WTC11 (cell line): ENCODE measurements at regions not wholly inside any gene's neighbourhood (a gene's known extent, or its start where the extent isn't known, plus 50 kb on each side); places are given as distances from the start of the nearest gene placed in this dataset.

Experiments
- ATAC-seq: fragments of 200-7000 bp; cut with Tn5 transposase; 2 replicates; pipeline ENCODE4 v1.10.0; 2021; ENCODE audit warnings: mild to moderate bottlenecking, moderate library complexity
- CTCF ChIA-PET: fragments of 300-600 bp; sonication (Branson Sonifier 250); formaldehyde crosslinking; loops from one replicate; lab custom pipeline; 2021; ENCODE audit warnings: antibody characterized with exemption; lab: Charles Lee
- POLR2A ChIA-PET: fragments of 350-600 bp; sonication (Branson Sonifier 250); formaldehyde crosslinking; loops from one replicate; lab custom pipeline; 2021; ENCODE audit warnings: antibody characterized with exemption; lab: Charles Lee
- DNase-seq: peaks from one replicate; pipeline ENCODE4 v3.0.0; 2021; ENCODE audit warnings: low spot score
- H3K27ac Mint-ChIP-seq: 2 replicates; pipeline ENCODE4 v1.8.0; 2021; ENCODE audit warnings: mixed read lengths
- H3K27me3 Mint-ChIP-seq: 2 replicates; pipeline ENCODE4 v1.8.0; 2021; ENCODE audit warnings: low read depth, mild to moderate bottlenecking, moderate library complexity, mixed read lengths
- H3K36me3 Mint-ChIP-seq: 2 replicates; pipeline ENCODE4 v1.8.0; 2021; ENCODE audit warnings: mixed read lengths
- H3K4me1 Mint-ChIP-seq: 2 replicates; pipeline ENCODE4 v1.8.0; 2022; ENCODE audit warnings: mixed read lengths
- H3K4me3 Mint-ChIP-seq: 2 replicates; pipeline ENCODE4 v1.8.0; 2021; ENCODE audit warnings: mild to moderate bottlenecking, moderate library complexity, mixed read lengths
- H3K9me3 Mint-ChIP-seq: 2 replicates; pipeline ENCODE4 v1.8.0; 2021; ENCODE audit warnings: mixed read lengths
- CBFB ChIP-seq: sonication (generic); formaldehyde crosslinking; IDR thresholded peaks from 2 replicates; pipeline ENCODE4 v1.8.1; 2022; ENCODE audit warnings: mild to moderate bottlenecking, low read depth, missing genetic modification reagents
- CREM ChIP-seq: sonication (generic); formaldehyde crosslinking; IDR thresholded peaks from 2 replicates; pipeline ENCODE4 v1.8.1; 2022; ENCODE audit warnings: mild to moderate bottlenecking, missing genetic modification reagents, moderate library complexity
- E2F5 ChIP-seq: sonication (generic); formaldehyde crosslinking; IDR thresholded peaks from 2 replicates; pipeline ENCODE4 v1.8.1; 2022; ENCODE audit warnings: mild to moderate bottlenecking, moderate library complexity, missing genetic modification reagents
- FOXK1 ChIP-seq: sonication (generic); formaldehyde crosslinking; IDR thresholded peaks from 2 replicates; pipeline ENCODE4 v1.8.0; 2022; ENCODE audit warnings: mild to moderate bottlenecking, moderate library complexity, missing genetic modification reagents
- GRHL2 ChIP-seq: fragments of 250-450 bp; sonication (Bioruptor Pico); IDR thresholded peaks from 2 replicates; pipeline ENCODE4 v1.8.0; 2022; ENCODE audit warnings: mild to moderate bottlenecking, moderate library complexity; ENCODE audit not compliant: insufficient replicate concordance, severe bottlenecking
- GTF2I ChIP-seq: fragments of 250-450 bp; sonication (Bioruptor Pico); conservative IDR thresholded peaks from 2 replicates; pipeline ENCODE4 v1.4.0; 2021; ENCODE audit warnings: mild to moderate bottlenecking
- TEAD1 ChIP-seq: sonication (generic); formaldehyde crosslinking; IDR thresholded peaks from 2 replicates; pipeline ENCODE4 v1.8.0; 2022; ENCODE audit warnings: mild to moderate bottlenecking, missing genetic modification reagents
- USF2 ChIP-seq: sonication (generic); formaldehyde crosslinking; IDR thresholded peaks from 2 replicates; pipeline ENCODE4 v1.8.1; 2023; ENCODE audit warnings: mild to moderate bottlenecking, missing genetic modification reagents, moderate library complexity
- ZBTB21 ChIP-seq: sonication (generic); formaldehyde crosslinking; IDR thresholded peaks from 2 replicates; pipeline ENCODE4 v1.8.1; 2023; ENCODE audit warnings: mild to moderate bottlenecking, missing genetic modification reagents, borderline replicate concordance
- ZNF317 ChIP-seq: sonication (generic); formaldehyde crosslinking; IDR thresholded peaks from 2 replicates; pipeline ENCODE4 v1.8.1; 2023; ENCODE audit warnings: low read depth, mild to moderate bottlenecking, moderate library complexity, missing genetic modification reagents, borderline replicate concordance
- ZNF396 ChIP-seq: fragments of 250-450 bp; sonication (Bioruptor Pico); IDR thresholded peaks from 2 replicates; pipeline ENCODE4 v1.8.0; 2021; ENCODE audit warnings: mild to moderate bottlenecking, moderate library complexity, borderline replicate concordance
- ZNF423 ChIP-seq: fragments of 250-450 bp; sonication (Bioruptor Pico); IDR thresholded peaks from 2 replicates; pipeline ENCODE4 v2.1.2; 2022; ENCODE audit warnings: mild to moderate bottlenecking, moderate library complexity
- TF ChIP-seq, protein P1 (sequence below): sonication (generic); formaldehyde crosslinking; IDR thresholded peaks from 2 replicates; pipeline ENCODE4 v1.8.1; 2023; ENCODE audit warnings: mild to moderate bottlenecking, missing genetic modification reagents, borderline replicate concordance
- TF ChIP-seq, protein P2 (sequence below): fragments of 250-450 bp; sonication (Bioruptor Pico); IDR thresholded peaks from 2 replicates; pipeline ENCODE4 v1.8.0; 2021; ENCODE audit warnings: mild to moderate bottlenecking
- TF ChIP-seq, protein P3 (sequence below): sonication (generic); formaldehyde crosslinking; IDR thresholded peaks from 2 replicates; pipeline ENCODE4 v1.8.1; 2022; ENCODE audit warnings: missing genetic modification reagents, borderline replicate concordance
- TF ChIP-seq, protein P4 (sequence below): sonication (generic); formaldehyde crosslinking; IDR thresholded peaks from 2 replicates; pipeline ENCODE4 v1.8.1; 2023; ENCODE audit warnings: mild to moderate bottlenecking, missing genetic modification reagents
- TF ChIP-seq, protein P5 (sequence below): sonication (generic); formaldehyde crosslinking; IDR thresholded peaks from 2 replicates; pipeline ENCODE4 v1.8.1; 2023; ENCODE audit warnings: mild to moderate bottlenecking, missing genetic modification reagents, moderate library complexity

DNA sequence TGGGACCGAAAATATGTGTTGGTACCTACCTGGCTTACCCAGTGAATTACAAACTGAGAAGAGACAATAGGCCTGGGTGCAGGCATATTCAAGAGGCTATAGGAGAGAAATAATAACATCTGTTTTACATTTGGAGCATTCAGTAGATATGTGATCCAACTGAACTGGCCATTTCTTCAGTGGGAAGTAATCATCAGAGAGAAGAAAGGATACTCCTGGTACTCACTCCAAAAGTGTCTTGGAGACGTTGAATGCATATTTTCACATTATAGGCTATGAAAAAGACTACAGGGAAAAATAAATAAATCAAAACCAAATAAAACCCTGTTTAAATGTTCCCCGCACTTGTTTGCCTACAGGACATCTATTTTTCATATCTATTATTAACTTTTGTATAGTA, 1680.3 kb downstream of the REEP3 start (continued):
- TF ChIP-seq, protein P1, sequence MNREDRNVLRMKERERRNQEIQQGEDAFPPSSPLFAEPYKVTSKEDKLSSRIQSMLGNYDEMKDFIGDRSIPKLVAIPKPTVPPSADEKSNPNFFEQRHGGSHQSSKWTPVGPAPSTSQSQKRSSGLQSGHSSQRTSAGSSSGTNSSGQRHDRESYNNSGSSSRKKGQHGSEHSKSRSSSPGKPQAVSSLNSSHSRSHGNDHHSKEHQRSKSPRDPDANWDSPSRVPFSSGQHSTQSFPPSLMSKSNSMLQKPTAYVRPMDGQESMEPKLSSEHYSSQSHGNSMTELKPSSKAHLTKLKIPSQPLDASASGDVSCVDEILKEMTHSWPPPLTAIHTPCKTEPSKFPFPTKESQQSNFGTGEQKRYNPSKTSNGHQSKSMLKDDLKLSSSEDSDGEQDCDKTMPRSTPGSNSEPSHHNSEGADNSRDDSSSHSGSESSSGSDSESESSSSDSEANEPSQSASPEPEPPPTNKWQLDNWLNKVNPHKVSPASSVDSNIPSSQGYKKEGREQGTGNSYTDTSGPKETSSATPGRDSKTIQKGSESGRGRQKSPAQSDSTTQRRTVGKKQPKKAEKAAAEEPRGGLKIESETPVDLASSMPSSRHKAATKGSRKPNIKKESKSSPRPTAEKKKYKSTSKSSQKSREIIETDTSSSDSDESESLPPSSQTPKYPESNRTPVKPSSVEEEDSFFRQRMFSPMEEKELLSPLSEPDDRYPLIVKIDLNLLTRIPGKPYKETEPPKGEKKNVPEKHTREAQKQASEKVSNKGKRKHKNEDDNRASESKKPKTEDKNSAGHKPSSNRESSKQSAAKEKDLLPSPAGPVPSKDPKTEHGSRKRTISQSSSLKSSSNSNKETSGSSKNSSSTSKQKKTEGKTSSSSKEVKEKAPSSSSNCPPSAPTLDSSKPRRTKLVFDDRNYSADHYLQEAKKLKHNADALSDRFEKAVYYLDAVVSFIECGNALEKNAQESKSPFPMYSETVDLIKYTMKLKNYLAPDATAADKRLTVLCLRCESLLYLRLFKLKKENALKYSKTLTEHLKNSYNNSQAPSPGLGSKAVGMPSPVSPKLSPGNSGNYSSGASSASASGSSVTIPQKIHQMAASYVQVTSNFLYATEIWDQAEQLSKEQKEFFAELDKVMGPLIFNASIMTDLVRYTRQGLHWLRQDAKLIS (CRISPR knock-in tag), result no peak
- no peak for TF ChIP-seq ZBTB21 (CRISPR knock-in tag)
- TF ChIP-seq, protein P2, sequence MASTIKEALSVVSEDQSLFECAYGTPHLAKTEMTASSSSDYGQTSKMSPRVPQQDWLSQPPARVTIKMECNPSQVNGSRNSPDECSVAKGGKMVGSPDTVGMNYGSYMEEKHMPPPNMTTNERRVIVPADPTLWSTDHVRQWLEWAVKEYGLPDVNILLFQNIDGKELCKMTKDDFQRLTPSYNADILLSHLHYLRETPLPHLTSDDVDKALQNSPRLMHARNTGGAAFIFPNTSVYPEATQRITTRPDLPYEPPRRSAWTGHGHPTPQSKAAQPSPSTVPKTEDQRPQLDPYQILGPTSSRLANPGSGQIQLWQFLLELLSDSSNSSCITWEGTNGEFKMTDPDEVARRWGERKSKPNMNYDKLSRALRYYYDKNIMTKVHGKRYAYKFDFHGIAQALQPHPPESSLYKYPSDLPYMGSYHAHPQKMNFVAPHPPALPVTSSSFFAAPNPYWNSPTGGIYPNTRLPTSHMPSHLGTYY (CRISPR knock-in tag), result no peak
- no peak for TF ChIP-seq ZNF423 (CRISPR knock-in tag)
- no peak for TF ChIP-seq CBFB (CRISPR knock-in tag)
- TF ChIP-seq USF2 (CRISPR knock-in tag), result no peak
- TF ChIP-seq GTF2I (CRISPR knock-in tag), result no peak
- TF ChIP-seq, protein P3, sequence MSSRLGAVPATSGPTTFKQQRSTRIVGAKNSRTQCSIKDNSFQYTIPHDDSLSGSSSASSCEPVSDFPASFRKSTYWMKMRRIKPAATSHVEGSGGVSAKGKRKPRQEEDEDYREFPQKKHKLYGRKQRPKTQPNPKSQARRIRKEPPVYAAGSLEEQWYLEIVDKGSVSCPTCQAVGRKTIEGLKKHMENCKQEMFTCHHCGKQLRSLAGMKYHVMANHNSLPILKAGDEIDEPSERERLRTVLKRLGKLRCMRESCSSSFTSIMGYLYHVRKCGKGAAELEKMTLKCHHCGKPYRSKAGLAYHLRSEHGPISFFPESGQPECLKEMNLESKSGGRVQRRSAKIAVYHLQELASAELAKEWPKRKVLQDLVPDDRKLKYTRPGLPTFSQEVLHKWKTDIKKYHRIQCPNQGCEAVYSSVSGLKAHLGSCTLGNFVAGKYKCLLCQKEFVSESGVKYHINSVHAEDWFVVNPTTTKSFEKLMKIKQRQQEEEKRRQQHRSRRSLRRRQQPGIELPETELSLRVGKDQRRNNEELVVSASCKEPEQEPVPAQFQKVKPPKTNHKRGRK (CRISPR knock-in tag), result no peak

DNA sequence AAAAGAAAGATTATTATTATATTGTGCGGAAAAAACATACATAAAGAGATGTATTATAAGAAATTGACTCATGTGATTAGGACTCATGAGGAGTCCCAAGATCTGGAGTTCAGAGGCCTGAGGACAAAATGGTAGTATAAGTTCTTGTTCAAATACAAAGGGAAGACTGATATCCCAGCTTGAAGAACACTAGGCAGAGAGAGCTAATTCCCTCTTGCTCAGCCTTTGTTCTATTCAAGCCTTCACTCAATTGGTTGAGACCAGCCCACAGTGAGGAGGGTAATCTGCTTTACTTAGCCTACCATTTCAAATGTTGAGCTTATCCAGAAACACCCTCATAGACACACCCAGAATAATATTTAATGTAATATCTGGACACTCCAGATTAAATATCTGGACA, 1683.8 kb downstream of the REEP3 start:
- TF ChIP-seq, protein P4, sequence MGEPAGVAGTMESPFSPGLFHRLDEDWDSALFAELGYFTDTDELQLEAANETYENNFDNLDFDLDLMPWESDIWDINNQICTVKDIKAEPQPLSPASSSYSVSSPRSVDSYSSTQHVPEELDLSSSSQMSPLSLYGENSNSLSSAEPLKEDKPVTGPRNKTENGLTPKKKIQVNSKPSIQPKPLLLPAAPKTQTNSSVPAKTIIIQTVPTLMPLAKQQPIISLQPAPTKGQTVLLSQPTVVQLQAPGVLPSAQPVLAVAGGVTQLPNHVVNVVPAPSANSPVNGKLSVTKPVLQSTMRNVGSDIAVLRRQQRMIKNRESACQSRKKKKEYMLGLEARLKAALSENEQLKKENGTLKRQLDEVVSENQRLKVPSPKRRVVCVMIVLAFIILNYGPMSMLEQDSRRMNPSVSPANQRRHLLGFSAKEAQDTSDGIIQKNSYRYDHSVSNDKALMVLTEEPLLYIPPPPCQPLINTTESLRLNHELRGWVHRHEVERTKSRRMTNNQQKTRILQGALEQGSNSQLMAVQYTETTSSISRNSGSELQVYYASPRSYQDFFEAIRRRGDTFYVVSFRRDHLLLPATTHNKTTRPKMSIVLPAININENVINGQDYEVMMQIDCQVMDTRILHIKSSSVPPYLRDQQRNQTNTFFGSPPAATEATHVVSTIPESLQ (CRISPR knock-in tag), result no peak
- TF ChIP-seq ZNF317 (CRISPR knock-in tag), result no peak
- TF ChIP-seq, all 79 proteins: peak for 0
- no peak overlapping the region for H3K4me3 Mint-ChIP-seq
- DNase-seq (no peak), ATAC-seq (peak; percentile 48; the same call in 1 of the 2 replicates)
- POLR2A ChIA-PET, result no interaction called here
- no peaks in the 10 kb centered on the region for H3K36me3 Mint-ChIP-seq
- CTCF ChIA-PET, result no interaction called here
- no peak overlapping the region for H3K27ac Mint-ChIP-seq
- no peaks in the 10 kb centered on the region for H3K9me3 Mint-ChIP-seq
- H3K27me3 Mint-ChIP-seq, result no peaks in the 10 kb centered on the region
- H3K4me1 Mint-ChIP-seq, result peaks cover 10% of the 10 kb centered on the region

DNA sequence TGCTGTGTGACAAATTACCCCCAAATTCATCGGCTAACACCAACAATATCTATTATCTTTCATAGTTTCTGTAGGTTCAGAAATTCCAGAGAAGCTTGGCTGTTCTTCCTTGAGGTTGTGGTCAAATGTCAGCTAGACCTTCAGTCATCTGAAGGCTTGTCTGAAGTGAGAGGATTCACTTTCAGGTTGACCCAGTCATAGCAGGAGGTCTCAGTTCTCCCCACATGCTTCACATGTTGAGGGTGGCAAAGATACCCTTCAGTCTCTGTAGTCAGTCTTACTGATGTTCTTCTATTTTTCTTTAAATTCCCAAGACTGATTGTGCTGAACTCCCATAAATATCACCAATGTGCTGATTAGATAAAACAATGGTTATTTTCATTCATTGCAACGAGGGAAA, 1692.0 kb downstream of the REEP3 start:
- Mint-ChIP-seq H3K36me3 (no peaks in the 10 kb centered on the region), H3K4me3 (no peak overlapping the region), H3K27me3 (no peaks in the 10 kb centered on the region), H3K4me1 (peaks cover 4% of the 10 kb centered on the region), H3K27ac (no peak overlapping the region), H3K9me3 (peaks cover 8% of the 10 kb centered on the region)
- ChIA-PET CTCF (no interaction called here), POLR2A (no interaction called here)
- DNase-seq (no peak), ATAC-seq (no peak)
- TF ChIP-seq ZNF317 (CRISPR knock-in tag) (no peak), CREM (no peak), E2F5 (CRISPR knock-in tag) (no peak), ZNF396 (CRISPR knock-in tag) (no peak), FOXK1 (CRISPR knock-in tag) (no peak), TEAD1 (CRISPR knock-in tag) (no peak), GRHL2 (no peak)
- TF ChIP-seq, protein P4 (CRISPR knock-in tag), result no peak
- TF ChIP-seq, protein P5, sequence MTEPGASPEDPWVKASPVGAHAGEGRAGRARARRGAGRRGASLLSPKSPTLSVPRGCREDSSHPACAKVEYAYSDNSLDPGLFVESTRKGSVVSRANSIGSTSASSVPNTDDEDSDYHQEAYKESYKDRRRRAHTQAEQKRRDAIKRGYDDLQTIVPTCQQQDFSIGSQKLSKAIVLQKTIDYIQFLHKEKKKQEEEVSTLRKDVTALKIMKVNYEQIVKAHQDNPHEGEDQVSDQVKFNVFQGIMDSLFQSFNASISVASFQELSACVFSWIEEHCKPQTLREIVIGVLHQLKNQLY (CRISPR knock-in tag), result no peak
